K562 (cell line): ENCODE measurements at regions not wholly inside any gene's neighbourhood (a gene's known extent, or its start where the extent isn't known, plus 50 kb on each side); places are given as distances from the start of the nearest gene placed in this dataset.

Experiments
- ATAC-seq: fragments of 200-7000 bp; cut with Tn5 transposase; 3 replicates; pipeline ENCODE4 v1.9.1; 2020; ENCODE audit warnings: moderate library complexity
- BruUV-seq: library from RNA; stranded (reverse); fragments of 400-500 nt; replicated peaks from 2 replicates; lab custom pipeline; 2021; lab: Mats Ljungman, UMichigan
- CTCF ChIA-PET: fragments of 300-600 bp; formaldehyde crosslinking; extraction: SDS; loops from one replicate; lab custom pipeline; 2021; ENCODE audit warnings: low intra/inter-chr PET ratio; lab: Yijun Ruan, JAX
- POLR2A ChIA-PET: fragments of 300-600, 350-650 bp; sonication (Branson Sonifier 250); formaldehyde crosslinking; extraction: SDS; loops from one replicate; lab custom pipeline; 2021; ENCODE audit warnings: antibody characterized with exemption, inconsistent platforms; lab: Yijun Ruan, JAX
- DNase-seq, 4 experiments: peaks; one replicate each; pipeline versions ENCODE4 v3.0.0 to v3.0.0-alpha.2; 2011 to 2018; ENCODE audit warnings: low spot score in 3 of 4, mixed read lengths in 3 of 4; ENCODE audit errors: extremely low read depth in 1 of 4
- FAIRE-seq: peaks from 2 replicates; lab custom pipeline; 2011; peaks lifted over from hg19 to GRCh38; lab: Jason Lieb, UNC
- H2AFZ ChIP-seq: 2 replicates; pipeline ENCODE4 v1.6.0; 2011; ENCODE audit warnings: low read depth, low read length, control low read depth, inconsistent platforms
- H3K27ac ChIP-seq: fragments of 200-600 bp; 3 replicates; pipeline ENCODE4 v1.8.0; 2011; ENCODE audit warnings: low read depth, mild to moderate bottlenecking, control low read depth, inconsistent platforms, low read length, moderate library complexity, mixed read lengths; ENCODE audit errors: extremely low read depth
- H3K27me3 ChIP-seq, 2 experiments: fragments of 300-600 bp in 1 of 2; 2 replicates in 1 of 2; 3 replicates in 1 of 2; pipeline versions ENCODE4 v1.6.0 to v1.8.0; 2011; ENCODE audit warnings: inconsistent platforms in 2 of 2, low read length in 2 of 2, mild to moderate bottlenecking in 1 of 2, mixed read lengths in 1 of 2, moderate library complexity in 1 of 2; ENCODE audit not compliant: control insufficient read depth in 2 of 2, insufficient read depth in 2 of 2
- H3K36me3 ChIP-seq: fragments of 300-600 bp; 3 replicates; pipeline ENCODE4 v1.8.0; 2011; ENCODE audit warnings: mild to moderate bottlenecking, low read length, inconsistent platforms; ENCODE audit not compliant: control insufficient read depth, insufficient read depth
- H3K4me1 ChIP-seq, 2 experiments: fragments of 200-600 bp in 1 of 2; replicated peaks in 1 of 2; 2 replicates in 1 of 2; 3 replicates in 1 of 2; pipeline versions ENCODE4 v1.5.1 to v1.8.0; 2011; ENCODE audit warnings: inconsistent platforms in 2 of 2, low read length in 2 of 2, mild to moderate bottlenecking in 1 of 2, mixed read lengths in 1 of 2, moderate library complexity in 1 of 2; ENCODE audit not compliant: control insufficient read depth in 2 of 2, insufficient read depth in 2 of 2
- H3K4me2 ChIP-seq: 2 replicates; pipeline ENCODE4 v1.6.1; 2011; ENCODE audit warnings: low read length, control low read depth, inconsistent platforms, mixed read lengths; ENCODE audit not compliant: insufficient read depth
- H3K4me3 ChIP-seq: fragments of 200-600 bp; sonication (generic), shearing (Covaris generic); 2 replicates; pipeline ENCODE4 v1.5.1; 2016; ENCODE audit warnings: control low read depth, inconsistent platforms
- H3K79me2 ChIP-seq: fragments of 200-600 bp; 3 replicates; pipeline ENCODE4 v1.8.0; 2011; ENCODE audit warnings: low read length, inconsistent platforms; ENCODE audit not compliant: control insufficient read depth, insufficient read depth
- H3K9ac ChIP-seq, 2 experiments: 2 replicates each; pipeline versions ENCODE4 v1.6.0 to v1.6.1; 2011; ENCODE audit warnings: low read depth in 2 of 2, low read length in 2 of 2, control low read depth in 1 of 2, inconsistent platforms in 1 of 2, mild to moderate bottlenecking in 1 of 2, mixed read lengths in 1 of 2; ENCODE audit not compliant: insufficient read depth in 1 of 2
- H3K9me1 ChIP-seq: one replicate; pipeline ENCODE4 v1.6.0; 2011; ENCODE audit warnings: inconsistent platforms, mild to moderate bottlenecking, low read length, moderate library complexity; ENCODE audit not compliant: control insufficient read depth, insufficient read depth
- H3K9me3 ChIP-seq: replicated peaks from 2 replicates; pipeline ENCODE4 v1.5.1; 2011; ENCODE audit warnings: low read depth, low read length, inconsistent platforms; ENCODE audit not compliant: control insufficient read depth, insufficient read depth
- H4K20me1 ChIP-seq: replicated peaks from 2 replicates; pipeline ENCODE4 v1.6.1; 2011; ENCODE audit warnings: low read length, inconsistent platforms, mixed read lengths; ENCODE audit not compliant: control insufficient read depth, insufficient read depth
- BRF1 ChIP-seq: IDR thresholded peaks from 3 replicates; pipeline ENCODE4 v1.6.1; 2011; ENCODE audit warnings: borderline replicate concordance, mild to moderate bottlenecking; ENCODE audit not compliant: insufficient read length; ENCODE audit errors: extremely low read depth
- CHD1 ChIP-seq: fragments of 200-600 bp; sonication (generic); IDR thresholded peaks from one replicate; pipeline ENCODE4 v1.6.1; 2012; ENCODE audit warnings: mild to moderate bottlenecking, moderate library complexity, low read length, inconsistent platforms
- DPF2 ChIP-seq: fragments of 450-650 bp; IDR thresholded peaks from 2 replicates; pipeline ENCODE4 v1.6.1; 2016
- HNRNPLL ChIP-seq: fragments of 200-400 bp; formaldehyde crosslinking; IDR thresholded peaks from 2 replicates; pipeline ENCODE4 v1.6.1; 2017; ENCODE audit warnings: low read length, low read depth, mild to moderate bottlenecking; ENCODE audit not compliant: poor library complexity, severe bottlenecking
- PHB2 ChIP-seq: fragments of 450-650 bp; IDR thresholded peaks from 2 replicates; pipeline ENCODE4 v1.6.1; 2017; ENCODE audit warnings: low read depth
- RFX7 ChIP-seq: fragments of 250-450 bp; sonication (Bioruptor Pico); IDR thresholded peaks from 2 replicates; pipeline ENCODE4 v1.5.1; 2021; ENCODE audit warnings: mild to moderate bottlenecking
- RNF2 ChIP-seq: sonication (generic); IDR thresholded peaks from 2 replicates; pipeline ENCODE4 v1.6.1; 2016
- WGBS: fragments of 100-300 bp; shearing (Covaris generic); methylation state at CpG from one replicate; pipeline ENCODE4 v1.1.6; 2016; ENCODE audit warnings: low coverage, mixed read lengths; ENCODE audit not compliant: insufficient coverage; ENCODE audit errors: missing lambda C conversion rate; 5-methylcytosine and 5-hydroxymethylcytosine counted together
- in situ Hi-C: fragments of 300-500 bp; cut with MboI; formaldehyde crosslinking; loops from 4 replicates; pipeline ENCODE4 v1.15.0; 2018; ENCODE audit warnings: inconsistent platforms, mixed read lengths
- intact Hi-C: fragments of 100-400 bp; cut with micrococcal nuclease; formaldehyde crosslinking; loops from 2 replicates; pipeline ENCODE4 v1.14.2; 2022

DNA sequence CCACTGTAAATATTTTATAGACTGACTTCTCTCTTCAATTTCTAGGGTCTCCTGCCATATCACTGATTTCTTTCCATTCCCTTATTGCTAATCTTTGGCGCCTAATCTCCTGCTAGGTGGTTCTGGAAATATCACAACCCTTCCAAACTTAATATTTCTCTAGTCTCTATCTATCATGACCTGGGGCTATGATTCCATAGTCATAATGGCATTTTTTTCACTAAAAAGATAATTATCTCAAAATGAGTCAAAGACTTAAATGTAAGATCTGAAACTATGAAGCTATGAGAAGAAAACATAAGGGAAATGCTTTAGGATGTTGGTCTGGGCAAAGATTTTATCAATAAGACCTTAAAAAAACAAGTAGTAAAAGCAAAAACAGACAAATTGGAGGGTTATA is 74.2 kb downstream of the LEPR start:
- 80% methylated on average over 1 of the region's 1 CpG for WGBS
- DNase-seq = no peak
- Histone ChIP-seq H3K4me1 (peaks cover 0 to 22% of the 10 kb centered on the region in 2 experiments; a peak in 3 of 5 replicates), H3K9me3 (no peaks in the 10 kb centered on the region), H3K9me1 (no peaks in the 10 kb centered on the region), H3K4me3 (no peak overlapping the region), H3K36me3 (no peaks in the 10 kb centered on the region), H3K9ac (no peak overlapping the region), H3K4me2 (no peak overlapping the region), H3K27me3 (no peaks in the 10 kb centered on the region), H2AFZ (no peak overlapping the region), H3K27ac (no peak overlapping the region), H4K20me1 (no peaks in the 10 kb centered on the region), H3K79me2 (no peaks in the 10 kb centered on the region)
- ATAC-seq = no peak
- POLR2A ChIA-PET = interaction anchor here (0.6 kb wide), 1 partner anchor 91 kb away, joined by 3 read pairs; no protein-coding TSS in a partner anchor
- BruUV-seq = no TSS peak
- no peak for FAIRE-seq
- in situ Hi-C loops (no loop called here), intact Hi-C loops (no loop called here)
- CTCF ChIA-PET = no interaction called here
- TF ChIP-seq PHB2 (no peak), HNRNPLL (no peak), BRF1 (no peak)

DNA sequence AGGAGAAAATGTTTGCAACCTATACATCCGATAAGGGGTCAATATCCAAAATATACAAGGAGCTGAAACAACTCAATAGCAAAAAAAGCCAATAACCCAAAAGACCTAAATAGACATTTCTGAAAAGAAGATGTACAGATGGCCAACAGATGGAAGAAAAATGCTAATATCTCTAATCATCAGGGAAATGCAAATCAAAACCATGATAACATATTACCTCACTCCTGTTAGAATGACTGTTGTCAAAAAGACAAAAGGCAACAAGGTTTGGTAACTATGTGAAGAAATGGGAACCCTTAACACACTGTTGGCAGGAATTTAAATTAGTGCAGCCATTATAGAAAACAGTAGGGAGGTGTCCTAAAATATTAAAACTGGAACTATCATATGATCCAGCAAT is 74.7 kb downstream of the LEPR start:
- in situ Hi-C loops = no loop called here
- TF ChIP-seq CHD1 = no peak
- no peak for TF ChIP-seq RFX7 (CRISPR knock-in tag)
- TF ChIP-seq RNF2 = no peak
- no peak for TF ChIP-seq DPF2
- POLR2A ChIA-PET = interaction anchor here (0.6 kb wide), 1 partner anchor 350 kb away, joined by 3 read pairs; no protein-coding TSS in a partner anchor

More for the DNA sequence above, 74.7 kb downstream of the LEPR start:
- Histone ChIP-seq H4K20me1 (no peaks in the 10 kb centered on the region), H3K9me3 (no peaks in the 10 kb centered on the region), H3K27ac (no peak overlapping the region), H3K36me3 (no peaks in the 10 kb centered on the region), H3K79me2 (no peaks in the 10 kb centered on the region), H3K9me1 (no peaks in the 10 kb centered on the region), H2AFZ (no peak overlapping the region), H3K4me2 (no peak overlapping the region), H3K4me3 (no peak overlapping the region), H3K9ac (no peak overlapping the region), H3K4me1 (peaks cover 0 to 22% of the 10 kb centered on the region in 2 experiments; a peak in 3 of 5 replicates), H3K27me3 (no peaks in the 10 kb centered on the region)
- ATAC-seq (no peak), DNase-seq (no peak), FAIRE-seq (no peak)
- CTCF ChIA-PET = no interaction called here
- intact Hi-C loops = no loop called here
- BruUV-seq = no TSS peak
- WGBS = 87% methylated on average over 1 of the region's 1 CpG
